GM21529 (cell line): ENCODE measurements at regions not wholly inside any gene's neighbourhood (a gene's known extent, or its start where the extent isn't known, plus 50 kb on each side); places are given as distances from the start of the nearest gene placed in this dataset.

ENCODE experiments used
- ATAC-seq: cut with Tn5 transposase; IDR thresholded peaks from one replicate; pipeline ENCODE4 v1.9.1; 2021; ENCODE audit not compliant: unreplicated experiment

DNA sequence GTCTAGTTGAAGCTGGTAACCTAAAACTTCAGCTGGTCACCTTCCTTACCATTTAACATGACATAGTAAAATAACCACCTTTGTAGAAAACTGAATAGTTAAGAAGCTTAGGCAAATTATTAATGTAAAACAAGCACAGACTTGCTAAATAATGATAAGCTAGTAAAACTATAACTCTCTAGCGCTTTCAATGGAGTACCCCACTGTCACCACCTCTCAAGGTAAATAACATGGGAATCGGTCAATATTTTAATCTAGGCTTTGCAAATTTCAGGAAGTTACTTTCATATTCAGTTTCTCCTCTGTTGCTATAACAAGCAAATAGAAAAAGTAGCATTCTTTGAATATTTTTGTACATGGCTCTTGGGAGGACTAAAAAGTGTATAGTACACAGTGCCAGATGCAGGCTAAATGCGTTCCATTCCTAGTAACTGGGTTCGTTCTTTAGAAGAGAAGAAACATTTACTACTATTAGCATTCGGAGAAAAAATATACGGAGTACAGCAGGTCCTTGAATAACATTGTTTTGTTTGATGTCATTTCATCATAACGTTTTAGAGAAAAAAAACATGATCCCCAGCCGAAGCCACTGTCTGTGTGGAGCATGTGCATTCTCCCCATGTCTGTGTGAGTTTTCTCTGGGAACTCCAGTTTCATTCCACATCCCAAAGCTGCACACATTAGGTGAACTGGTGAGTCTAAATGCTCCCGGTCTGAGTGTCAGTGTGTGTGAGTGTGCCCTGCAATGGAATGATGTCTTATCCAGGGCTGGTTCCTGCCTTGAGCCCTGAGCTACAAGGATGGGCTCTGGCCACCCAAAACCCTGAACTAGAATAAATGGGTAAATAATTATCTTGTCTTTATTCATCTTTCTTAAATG is 52.5 kb downstream of the EPRS1 start:
- no peak for ATAC-seq

- ATAC-seq = no peak
These were observed 54.4 kb downstream of the EPRS1 start for GRCh38 chr1:219991919-219992318.

GRCh38 chr1:219991511-219991810 is 54.8 kb downstream of the EPRS1 start:
- no peak for ATAC-seq

DNA sequence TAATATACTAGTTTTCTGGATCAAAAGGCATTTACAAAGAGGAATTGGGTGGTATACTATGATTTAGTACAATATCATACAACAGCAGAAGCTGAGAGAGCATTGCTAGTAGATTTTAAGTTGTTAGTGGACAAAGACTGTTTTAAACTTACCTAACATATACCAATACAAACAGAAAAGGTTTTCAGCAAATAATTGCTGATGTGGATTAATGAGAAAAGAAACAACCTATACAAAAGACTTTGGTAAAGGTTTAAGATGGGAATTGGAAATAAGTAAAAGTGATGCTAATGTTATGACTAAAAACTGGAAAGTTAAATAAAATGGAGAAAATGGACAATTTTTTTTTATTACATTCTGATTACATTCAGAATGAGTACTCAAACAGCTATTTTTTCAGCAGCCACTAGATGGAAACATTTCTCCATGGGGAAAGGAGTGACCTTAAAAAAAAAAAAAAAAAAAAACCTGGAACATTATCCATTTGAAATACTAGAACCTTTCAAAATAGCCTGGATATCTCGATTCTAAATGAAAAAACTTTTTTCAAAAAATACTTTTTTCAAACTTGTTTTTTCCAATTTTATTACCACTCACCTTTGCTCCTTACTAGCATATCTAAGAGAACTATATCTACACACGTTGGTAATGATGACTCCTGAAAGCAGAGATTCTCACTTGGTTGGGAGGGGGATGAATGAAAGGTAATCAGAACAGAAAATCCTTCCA is 55.4 kb downstream of the EPRS1 start:
- no peak for ATAC-seq

DNA sequence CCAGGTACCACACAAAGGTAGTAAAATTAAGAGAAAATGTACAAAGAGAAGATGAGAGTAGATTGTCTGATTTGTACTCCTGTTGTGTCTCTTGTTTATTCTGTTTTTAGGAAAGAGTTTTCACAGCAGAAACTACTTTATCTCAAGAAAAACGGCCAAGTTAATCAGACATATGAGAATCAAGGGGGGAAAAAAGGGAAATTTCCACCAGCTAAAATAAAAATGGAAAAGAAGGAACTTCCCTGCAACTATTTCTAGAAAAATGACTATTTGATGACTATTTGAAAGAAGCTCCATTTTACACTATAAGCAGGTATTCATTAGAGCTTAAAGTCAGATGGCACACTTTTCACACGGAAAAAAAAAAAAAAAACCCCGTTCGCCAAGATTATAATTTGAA is 56.5 kb downstream of the EPRS1 start:
- ATAC-seq = no peak

DNA sequence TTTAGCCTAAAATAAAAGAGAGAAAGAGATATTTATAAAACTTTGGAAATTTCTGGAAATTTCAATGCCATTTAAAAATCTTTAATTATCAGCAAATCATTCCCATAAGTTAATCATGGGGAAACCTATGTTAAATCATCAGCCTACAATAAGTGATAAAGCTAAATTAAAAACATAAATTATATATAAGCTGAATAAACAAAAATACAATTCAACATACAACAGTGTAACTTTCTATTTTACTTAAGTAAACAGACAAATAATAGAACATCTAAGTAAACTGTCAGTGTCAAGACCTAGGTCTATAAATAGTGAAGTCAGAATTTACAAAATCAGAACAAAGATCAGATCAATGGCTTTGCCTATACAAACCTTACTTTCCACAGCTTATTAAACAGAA is 57.5 kb downstream of the EPRS1 start:
- no peak for ATAC-seq

DNA sequence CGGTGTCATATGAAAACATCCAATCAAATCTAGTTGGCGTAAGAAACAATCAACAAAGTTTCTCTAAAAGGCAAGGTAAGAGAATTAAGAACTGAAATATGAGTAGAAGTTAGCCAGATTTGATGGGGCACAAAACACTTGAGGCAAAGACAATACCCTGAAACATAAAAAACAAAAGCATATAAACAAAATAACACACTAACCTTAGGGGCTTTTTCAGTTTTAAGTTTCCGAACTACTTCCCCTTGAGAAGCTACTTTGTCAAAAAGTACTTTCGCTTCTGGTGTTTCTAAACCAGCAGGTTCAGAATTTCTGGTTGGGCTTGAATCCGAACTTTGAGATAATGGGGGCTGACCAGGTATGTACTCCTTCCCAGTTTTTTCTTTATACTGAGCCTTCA is 57.9 kb downstream of the EPRS1 start:
- ATAC-seq = peak; percentile 81

- no peak for ATAC-seq
These were observed 59.0 kb upstream of the SLC30A10 start for GRCh38 chr1:219987325-219987724.

GRCh38 chr1:219985169-219985568 is 56.8 kb upstream of the SLC30A10 start:
- ATAC-seq = no peak
